ENCODE measurements at regions not wholly inside any gene's neighbourhood (a gene's known extent, or its start where the extent isn't known, plus 50 kb on each side); places are given as distances from the start of the nearest gene placed in this dataset.
"Not testable (repeated sequence)": the region's sequence is repeated elsewhere in the genome, so short reads cannot be mapped to it uniquely, and the experiment has no call there.

DNA sequence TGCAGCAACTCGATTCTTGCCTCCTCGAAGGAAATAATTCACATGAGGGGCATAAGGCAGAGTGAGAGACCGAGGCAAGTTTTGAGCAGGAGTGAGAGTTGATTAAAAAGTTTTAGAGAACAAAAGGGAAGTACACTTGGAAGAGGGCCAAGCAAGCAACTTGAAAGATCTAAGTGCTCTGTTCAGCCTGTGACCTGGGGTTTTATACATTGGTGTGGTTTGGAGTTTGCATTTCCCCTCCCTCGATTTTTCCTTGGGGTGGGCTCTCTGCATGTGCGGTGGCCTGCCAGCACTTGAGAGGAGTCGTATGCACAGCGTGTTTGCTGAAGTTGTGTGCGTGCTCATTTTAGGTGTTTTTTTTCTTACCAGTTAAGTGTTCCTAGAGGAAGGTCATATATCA is 356.4 kb downstream of the KLHL4 start:
- H3K27ac Mint-ChIP-seq: no peak overlapping the region
- H3K27me3 Mint-ChIP-seq: no peaks in the 10 kb centered on the region
- no peaks in the 10 kb centered on the region for H3K36me3 Mint-ChIP-seq (ENCODE audit: low read depth)
- H3K4me3 Mint-ChIP-seq: no peak overlapping the region
- ChIA-PET CTCF (no interaction called here), POLR2A (no interaction called here)
- H3K9me3 Mint-ChIP-seq: no peaks in the 10 kb centered on the region
- DNase-seq: no peak
- no peaks in the 10 kb centered on the region for H3K4me1 Mint-ChIP-seq

- Mint-ChIP-seq H3K27ac (no peak overlapping the region), H3K4me3 (no peak overlapping the region), H3K36me3 (ENCODE audit: low read depth) (no peaks in the 10 kb centered on the region), H3K4me1 (no peaks in the 10 kb centered on the region), H3K9me3 (no peaks in the 10 kb centered on the region), H3K27me3 (no peaks in the 10 kb centered on the region)
- no peak for DNase-seq
- POLR2A ChIA-PET: no interaction called here
- CTCF ChIA-PET: no interaction called here
These were observed 361.3 kb downstream of the KLHL4 start for GRCh38 chrX:87878926-87879325.

DNA sequence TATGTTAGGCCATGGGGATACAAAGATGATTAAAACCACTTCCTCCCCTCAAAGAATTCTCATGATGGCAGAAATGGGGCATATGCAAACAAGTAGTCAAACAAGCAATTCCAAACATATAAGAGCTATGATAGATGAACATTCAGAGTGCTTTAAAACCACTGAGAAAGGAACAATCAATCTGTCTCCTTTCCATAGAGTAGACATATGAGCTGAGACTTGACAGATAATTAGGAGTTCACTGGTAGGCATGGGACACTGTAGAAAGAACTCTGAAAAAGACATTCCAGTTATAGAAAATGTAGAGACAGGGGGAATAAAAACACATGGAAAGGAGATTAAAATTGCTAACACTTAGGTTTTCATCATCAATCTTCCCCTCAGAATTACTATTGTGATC is 372.8 kb downstream of the KLHL4 start:
- ChIA-PET POLR2A (no interaction called here), CTCF (no interaction called here)
- Mint-ChIP-seq H3K27me3 (no peaks in the 10 kb centered on the region), H3K4me1 (no peaks in the 10 kb centered on the region), H3K36me3 (ENCODE audit: low read depth) (no peaks in the 10 kb centered on the region), H3K9me3 (no peaks in the 10 kb centered on the region), H3K4me3 (no peak overlapping the region), H3K27ac (no peak overlapping the region)
- DNase-seq: no peak

DNA sequence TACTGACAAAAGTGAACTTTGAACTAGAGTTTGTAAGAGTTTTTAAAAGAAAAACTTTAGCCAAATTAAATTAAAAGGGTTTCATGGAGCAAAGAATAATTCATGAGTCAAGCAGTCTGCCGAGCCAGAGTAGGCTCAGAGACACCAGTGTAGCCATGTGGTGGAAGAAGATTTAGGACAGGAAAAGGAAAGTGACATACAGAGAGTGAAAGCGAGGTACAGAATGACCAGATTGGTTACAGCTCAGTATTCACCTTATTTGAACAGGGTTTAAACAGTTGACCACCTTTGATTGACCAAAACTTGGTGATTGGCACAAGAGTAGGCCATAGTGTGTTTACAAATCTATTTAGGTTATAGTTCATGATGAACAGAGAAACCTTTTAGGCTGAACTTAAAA is 377.8 kb downstream of the KLHL4 start:
- H3K36me3 Mint-ChIP-seq (ENCODE audit: low read depth): no peaks in the 10 kb centered on the region
- CTCF ChIA-PET: no interaction called here
- H3K4me3 Mint-ChIP-seq: no peak overlapping the region
- POLR2A ChIA-PET: no interaction called here
- H3K4me1 Mint-ChIP-seq: no peaks in the 10 kb centered on the region
- H3K27me3 Mint-ChIP-seq: no peaks in the 10 kb centered on the region
- DNase-seq: no peak
- H3K27ac Mint-ChIP-seq: no peak overlapping the region
- no peaks in the 10 kb centered on the region for H3K9me3 Mint-ChIP-seq

DNA sequence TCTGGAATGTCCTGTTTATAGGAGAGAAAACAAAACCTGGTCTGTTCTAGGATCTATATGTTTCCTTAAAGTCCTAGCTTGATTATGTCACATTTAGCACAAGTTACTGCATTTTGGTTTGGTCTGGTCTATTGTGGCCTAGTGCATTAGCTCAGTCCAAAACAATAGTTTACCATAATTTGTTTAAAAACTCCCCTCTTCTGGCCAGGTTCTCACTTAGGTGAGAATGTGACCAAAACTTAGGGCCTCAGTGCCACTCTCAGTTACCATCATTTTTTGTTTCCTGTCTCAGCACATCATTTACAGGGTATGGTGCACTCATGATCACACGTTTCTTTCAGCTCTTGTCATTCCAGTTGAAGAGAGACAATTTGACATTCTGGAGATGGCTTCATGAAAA is 378.5 kb downstream of the KLHL4 start:
- no peaks in the 10 kb centered on the region for H3K36me3 Mint-ChIP-seq (ENCODE audit: low read depth)
- H3K27me3 Mint-ChIP-seq: no peaks in the 10 kb centered on the region
- H3K27ac Mint-ChIP-seq: no peak overlapping the region
- no peaks in the 10 kb centered on the region for H3K4me1 Mint-ChIP-seq
- no peaks in the 10 kb centered on the region for H3K9me3 Mint-ChIP-seq
- H3K4me3 Mint-ChIP-seq: no peak overlapping the region
- CTCF ChIA-PET: no interaction called here
- DNase-seq: no peak
- POLR2A ChIA-PET: no interaction called here

GRCh38 chrX:87900320-87900908 is 382.8 kb downstream of the KLHL4 start:
- Mint-ChIP-seq H3K27ac (no peak overlapping the region), H3K36me3 (ENCODE audit: low read depth) (no peaks in the 10 kb centered on the region), H3K9me3 (no peaks in the 10 kb centered on the region), H3K4me3 (no peak overlapping the region), H3K4me1 (no peaks in the 10 kb centered on the region), H3K27me3 (no peaks in the 10 kb centered on the region)
- no peak for DNase-seq
- CTCF ChIA-PET: no interaction called here
- POLR2A ChIA-PET: no interaction called here

DNA sequence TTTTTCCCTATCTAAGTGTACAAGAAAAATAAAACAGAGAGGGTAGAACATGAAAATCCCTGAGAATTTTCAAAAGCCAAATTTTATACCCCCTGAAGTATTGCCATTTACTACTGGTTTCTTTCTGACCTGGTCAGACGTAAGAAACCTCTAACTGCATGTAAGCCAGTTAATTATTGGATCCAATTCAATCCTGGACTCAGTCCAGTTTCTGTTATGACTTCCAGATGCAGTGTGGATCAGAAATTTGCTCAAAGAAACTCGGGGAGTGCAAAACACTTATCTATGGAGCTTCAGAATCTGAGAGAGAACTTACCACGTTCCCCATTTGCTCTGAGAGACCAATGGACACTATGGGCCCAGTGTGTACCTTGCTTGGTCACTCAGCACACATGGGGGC is 383.5 kb downstream of the KLHL4 start:
- Mint-ChIP-seq H3K27ac (no peak overlapping the region), H3K4me3 (no peak overlapping the region)

DNA sequence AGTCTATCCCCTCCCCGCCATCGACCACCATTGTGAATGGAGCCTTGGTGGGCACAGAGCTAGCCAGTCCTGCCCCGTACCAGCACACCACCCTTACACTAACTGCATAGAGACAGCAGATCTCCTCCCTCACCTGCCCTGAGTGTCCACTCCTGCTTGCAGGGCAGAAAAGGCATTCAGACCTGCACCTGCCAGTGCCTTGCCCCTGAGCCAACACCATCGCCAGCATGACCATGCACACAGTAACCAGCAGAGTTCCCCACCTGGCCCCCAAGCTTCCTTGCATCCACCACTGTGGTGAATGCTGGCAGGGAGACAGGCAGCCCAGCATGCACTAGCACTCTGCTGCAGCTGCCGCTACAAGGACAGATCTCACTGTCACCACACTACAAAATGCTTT is 397.1 kb downstream of the KLHL4 start:
- ChIA-PET POLR2A (no interaction called here), CTCF (no interaction called here)

More for the DNA sequence above, 383.5 kb downstream of the KLHL4 start:
- no peaks in the 10 kb centered on the region for H3K4me1 Mint-ChIP-seq
- no peaks in the 10 kb centered on the region for H3K36me3 Mint-ChIP-seq (ENCODE audit: low read depth)
- H3K27me3 Mint-ChIP-seq: no peaks in the 10 kb centered on the region
- no peak for DNase-seq
- CTCF ChIA-PET: no interaction called here
- H3K9me3 Mint-ChIP-seq: no peaks in the 10 kb centered on the region
- POLR2A ChIA-PET: no interaction called here

DNA sequence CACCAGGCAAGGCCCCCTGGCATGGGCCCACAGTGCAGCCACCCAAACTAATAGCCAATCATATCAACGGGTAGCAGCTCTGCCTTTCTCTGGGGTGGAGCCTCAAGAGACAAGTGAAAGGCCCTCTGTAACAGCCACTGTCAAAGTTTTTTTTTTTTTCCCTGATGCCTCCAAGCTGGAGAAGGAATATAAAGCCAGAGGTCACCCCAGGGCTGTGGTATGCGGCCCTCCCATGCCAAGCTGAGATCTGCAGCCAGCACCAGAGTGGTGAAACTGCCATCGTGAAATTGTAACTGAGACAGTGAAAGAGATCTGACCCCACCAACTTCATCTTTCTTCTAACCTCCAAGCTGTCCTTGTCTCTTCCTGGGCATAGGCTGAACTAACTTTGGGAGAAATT is 407.0 kb downstream of the KLHL4 start:
- H3K36me3 Mint-ChIP-seq (ENCODE audit: low read depth): no peaks in the 10 kb centered on the region

More for the DNA sequence above, 397.1 kb downstream of the KLHL4 start:
- DNase-seq: no peak
- no peaks in the 10 kb centered on the region for H3K36me3 Mint-ChIP-seq (ENCODE audit: low read depth)
- H3K27me3 Mint-ChIP-seq: no peaks in the 10 kb centered on the region
- H3K9me3 Mint-ChIP-seq: peaks cover 3% of the 10 kb centered on the region
- H3K4me1 Mint-ChIP-seq: no peaks in the 10 kb centered on the region
- no peak overlapping the region for H3K4me3 Mint-ChIP-seq
- no peak overlapping the region for H3K27ac Mint-ChIP-seq

GRCh38 chrX:87941841-87942240 is 424.2 kb downstream of the KLHL4 start:
- Mint-ChIP-seq H3K27me3 (no peaks in the 10 kb centered on the region), H3K4me1 (no peaks in the 10 kb centered on the region), H3K4me3 (no peak overlapping the region), H3K36me3 (ENCODE audit: low read depth) (no peaks in the 10 kb centered on the region), H3K27ac (no peak overlapping the region), H3K9me3 (no peaks in the 10 kb centered on the region)
- ChIA-PET CTCF (no interaction called here), POLR2A (no interaction called here)
- no peak for DNase-seq

More for the DNA sequence above, 407.0 kb downstream of the KLHL4 start:
- H3K27me3 Mint-ChIP-seq: no peaks in the 10 kb centered on the region
- DNase-seq: no peak
- ChIA-PET POLR2A (no interaction called here), CTCF (no interaction called here)
- H3K4me3 Mint-ChIP-seq: no peak overlapping the region
- no peak overlapping the region for H3K27ac Mint-ChIP-seq
- H3K4me1 Mint-ChIP-seq: no peaks in the 10 kb centered on the region
- no peaks in the 10 kb centered on the region for H3K9me3 Mint-ChIP-seq

- Mint-ChIP-seq H3K4me1 (no peaks in the 10 kb centered on the region), H3K9me3 (no peaks in the 10 kb centered on the region), H3K27ac (no peak overlapping the region), H3K36me3 (ENCODE audit: low read depth) (no peaks in the 10 kb centered on the region), H3K27me3 (no peaks in the 10 kb centered on the region), H3K4me3 (no peak overlapping the region)
- DNase-seq: no peak
- ChIA-PET POLR2A (no interaction called here), CTCF (no interaction called here)
These were observed 443.9 kb downstream of the KLHL4 start for GRCh38 chrX:87961471-87961870.

GRCh38 chrX:87968118-87968517 is 450.5 kb downstream of the KLHL4 start:
- CTCF ChIA-PET: no interaction called here
- H3K27ac Mint-ChIP-seq: no peak overlapping the region
- no peaks in the 10 kb centered on the region for H3K4me1 Mint-ChIP-seq
- POLR2A ChIA-PET: no interaction called here
- no peak for DNase-seq
- no peak overlapping the region for H3K4me3 Mint-ChIP-seq
- H3K36me3 Mint-ChIP-seq (ENCODE audit: low read depth): no peaks in the 10 kb centered on the region
- H3K9me3 Mint-ChIP-seq: no peaks in the 10 kb centered on the region
- no peaks in the 10 kb centered on the region for H3K27me3 Mint-ChIP-seq

DNA sequence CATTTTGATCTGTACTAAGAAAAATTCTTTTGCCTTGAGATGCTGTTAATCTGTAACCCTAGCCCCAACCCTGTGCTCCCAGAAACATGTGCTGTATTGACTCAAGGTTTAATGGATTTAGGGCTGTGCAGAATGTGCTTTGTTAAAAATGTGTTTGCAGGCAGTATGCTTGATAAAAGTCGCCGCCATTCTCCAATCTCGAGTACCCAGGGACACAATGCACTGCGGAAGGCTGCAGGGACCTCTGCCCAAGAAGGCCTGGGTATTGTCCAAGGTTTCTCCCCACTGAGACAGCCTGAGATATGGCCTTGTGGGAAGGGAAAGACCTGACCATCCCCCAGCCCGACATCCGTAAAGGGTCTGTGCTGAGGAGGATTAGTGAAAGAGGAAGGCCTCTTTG is 454.5 kb downstream of the KLHL4 start:
- H3K4me3 Mint-ChIP-seq; CTCF ChIA-PET; H3K9me3 Mint-ChIP-seq; H3K4me1 Mint-ChIP-seq; H3K27me3 Mint-ChIP-seq; H3K27ac Mint-ChIP-seq; DNase-seq; H3K36me3 Mint-ChIP-seq (ENCODE audit: low read depth); POLR2A ChIA-PET: not testable (repeated sequence)

GRCh38 chrX:87975365-87975764 is 457.8 kb downstream of the KLHL4 start:
- Mint-ChIP-seq H3K27me3 (no peaks in the 10 kb centered on the region), H3K4me1 (no peaks in the 10 kb centered on the region), H3K4me3 (no peak overlapping the region), H3K36me3 (ENCODE audit: low read depth) (no peaks in the 10 kb centered on the region), H3K9me3 (no peaks in the 10 kb centered on the region), H3K27ac (no peak overlapping the region)
- CTCF ChIA-PET: no interaction called here
- POLR2A ChIA-PET: no interaction called here
- DNase-seq: no peak

GRCh38 chrX:88007873-88008272 is 490.3 kb downstream of the KLHL4 start:
- not testable (repeated sequence) for H3K36me3 Mint-ChIP-seq (ENCODE audit: low read depth); DNase-seq; H3K4me3 Mint-ChIP-seq

More at GRCh38 chrX:88007873-88008272, 490.3 kb downstream of the KLHL4 start:
- POLR2A ChIA-PET, H3K27ac Mint-ChIP-seq, H3K27me3 Mint-ChIP-seq, H3K9me3 Mint-ChIP-seq, H3K4me1 Mint-ChIP-seq, CTCF ChIA-PET: not testable (repeated sequence)

Data from activated CD4-positive, alpha-beta T cell treated with anti-CD3 and anti-CD28 coated beads, Interleukin-2, amount 10 ng/mL, durations not matched to agents 7 days and 5 days (primary cell).